Left cardiac atrium (tissue), 4 donors: ENCODE measurements at regions not wholly inside any gene's neighbourhood (a gene's known extent, or its start where the extent isn't known, plus 50 kb on each side); places are given as distances from the start of the nearest gene placed in this dataset.
"Not testable (repeated sequence)": the region's sequence is repeated elsewhere in the genome, so short reads cannot be mapped to it uniquely, and the experiment has no call there.

Source experiments
- ATAC-seq, 2 donors: fragments of 200-7000 bp; cut with Tn5 transposase; one replicate each; pipeline ENCODE4 v1.9.1; 2020; ENCODE audit warnings: mild to moderate bottlenecking in 2 of 2, moderate library complexity in 2 of 2
- DNase-seq: peaks from one replicate; pipeline ENCODE4 v3.0.0-alpha.2; 2020
- intact Hi-C, 2 donors: fragments of 100-400 bp; cut with DNase I; formaldehyde crosslinking; loops; one replicate each; pipeline versions ENCODE4 v1.14.1 to v1.15.1; 2022 to 2023
- donor health status: DM: no; HTN: yes; CAD: no.
- donor health status: DM: no; HTN: yes; CAD: no; lungs with severe emphysema.
- donor health status: DM: yes; HTN: yes; CAD: no.
- donor health status: Dilated cardiomyopathy.

GRCh38 chr2:75394764-75395163 is 166.0 kb downstream of the EVA1A start:
- DNase-seq, ATAC-seq, intact Hi-C loops: not testable (repeated sequence)

- DNase-seq = no peak
- no peak for ATAC-seq
- intact Hi-C loops = no loop called here
These were observed 170.6 kb downstream of the EVA1A start for GRCh38 chr2:75390169-75390568.

DNA sequence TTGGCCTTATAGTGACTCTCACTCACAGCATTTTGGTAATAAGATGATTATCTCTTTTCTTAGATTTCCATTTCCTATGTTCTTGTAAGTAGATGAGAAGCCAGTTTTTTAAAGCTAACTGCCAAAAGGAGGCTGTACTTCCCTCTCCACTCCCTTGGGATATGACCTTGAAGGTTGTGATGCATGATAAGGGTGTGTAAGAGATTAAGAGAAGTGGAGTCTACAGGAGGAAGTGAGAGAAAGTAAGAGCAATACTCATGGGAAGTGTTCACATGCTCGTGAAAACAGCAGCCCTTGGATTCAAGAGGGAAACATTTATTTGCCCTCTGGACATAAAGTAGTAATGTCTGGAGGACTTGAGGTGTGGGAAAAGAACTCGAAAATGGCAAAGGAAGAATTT is 171.5 kb downstream of the EVA1A start:
- DNase-seq = no peak
- no peak for ATAC-seq
- intact Hi-C loops = no loop called here

- intact Hi-C loops = no loop called here
- DNase-seq (no peak), ATAC-seq (no peak)
These were observed 179.7 kb downstream of the EVA1A start for GRCh38 chr2:75381032-75381431.

DNA sequence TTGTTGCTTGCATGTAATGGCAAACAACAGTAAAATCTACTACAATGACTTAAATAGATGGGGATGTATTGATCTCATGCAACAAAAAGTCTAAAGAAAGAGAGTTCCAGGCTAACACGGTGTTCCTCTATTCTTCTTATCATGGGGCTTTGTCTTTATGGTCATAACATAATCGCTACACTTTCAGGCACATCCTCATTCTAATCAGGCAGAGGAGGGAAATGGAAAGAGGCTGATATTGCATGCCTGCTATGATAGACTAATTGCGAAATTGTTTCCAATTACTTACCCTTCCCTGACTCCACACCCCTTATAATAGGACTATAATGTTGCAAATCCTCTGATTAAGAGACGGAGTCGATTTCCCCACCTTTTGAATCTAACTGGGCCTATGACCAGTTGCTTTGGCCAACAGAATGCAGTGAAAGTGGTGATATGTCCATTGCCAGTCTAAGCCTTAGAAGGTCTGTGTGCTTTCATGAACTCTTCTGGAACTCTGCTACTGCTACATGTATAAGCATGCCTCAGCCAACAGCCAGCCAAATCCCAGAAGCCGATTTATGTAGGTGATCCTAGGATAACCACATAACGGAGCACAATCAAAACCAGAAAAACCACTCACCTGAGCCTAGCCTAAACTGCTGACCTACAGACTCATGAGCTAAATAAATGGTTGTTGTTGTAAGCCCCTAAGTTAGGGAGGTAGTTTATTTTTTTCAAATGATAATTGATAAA is 180.3 kb upstream of the TACR1 start:
- intact Hi-C loops = no loop called here
- no peak for ATAC-seq
- DNase-seq = no peak

GRCh38 chr2:75375646-75376582 is 176.6 kb upstream of the TACR1 start:
- intact Hi-C loops = no loop called here
- ATAC-seq = no peak

GRCh38 chr2:75374414-75374957 is 175.2 kb upstream of the TACR1 start:
- ATAC-seq, intact Hi-C loops: not testable (repeated sequence)

More at GRCh38 chr2:75375646-75376582, 176.6 kb upstream of the TACR1 start:
- no peak for DNase-seq

GRCh38 chr2:75367401-75367800 is 168.1 kb upstream of the TACR1 start:
- intact Hi-C loops = no loop called here
- no peak for ATAC-seq

More at GRCh38 chr2:75374414-75374957, 175.2 kb upstream of the TACR1 start:
- DNase-seq = not testable (repeated sequence)

GRCh38 chr2:75361486-75361885 is 162.2 kb upstream of the TACR1 start:
- ATAC-seq (no peak), DNase-seq (no peak)
- intact Hi-C loops = no loop called here

More at GRCh38 chr2:75367401-75367800, 168.1 kb upstream of the TACR1 start:
- no peak for DNase-seq

GRCh38 chr2:75360945-75361344 is 161.6 kb upstream of the TACR1 start:
- ATAC-seq = no peak
- DNase-seq = no peak
- intact Hi-C loops = no loop called here

GRCh38 chr2:75356865-75357264 is 157.5 kb upstream of the TACR1 start:
- ATAC-seq (no peak), DNase-seq (no peak)
- intact Hi-C loops = no loop called here

GRCh38 chr2:75353131-75353530 is 153.8 kb upstream of the TACR1 start:
- intact Hi-C loops = no loop called here
- DNase-seq (no peak), ATAC-seq (no peak)

DNA sequence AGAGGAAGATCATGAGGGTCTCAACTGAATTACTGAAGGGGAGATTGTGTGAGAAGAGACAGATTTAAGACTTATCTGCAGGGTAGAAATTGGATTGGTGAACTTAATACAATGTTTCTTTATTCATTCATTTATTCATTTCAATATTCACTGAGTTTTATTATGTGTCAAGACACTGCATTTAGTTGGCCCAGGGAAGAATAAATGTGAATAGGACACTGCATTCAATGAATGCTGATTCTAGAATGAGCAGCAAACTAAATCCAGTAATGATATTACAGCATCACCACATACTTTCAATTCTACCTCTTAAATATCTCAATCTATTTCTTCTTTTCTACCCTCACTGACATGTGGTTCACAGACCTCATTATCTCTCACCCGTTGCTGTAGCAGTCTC is 149.0 kb upstream of the TACR1 start:
- no peak for ATAC-seq
- intact Hi-C loops = no loop called here

GRCh38 chr2:75344146-75344545 is 144.8 kb upstream of the TACR1 start:
- intact Hi-C loops = no loop called here
- ATAC-seq (no peak), DNase-seq (no peak)

More for the DNA sequence above, 149.0 kb upstream of the TACR1 start:
- DNase-seq = no peak

- no peak for DNase-seq
- ATAC-seq = no peak
- intact Hi-C loops = no loop called here
These were observed 143.3 kb upstream of the TACR1 start for GRCh38 chr2:75342504-75343175.

- ATAC-seq (no peak), DNase-seq (no peak)
- intact Hi-C loops = no loop called here
These were observed 141.2 kb upstream of the TACR1 start for GRCh38 chr2:75340560-75340959.

DNA sequence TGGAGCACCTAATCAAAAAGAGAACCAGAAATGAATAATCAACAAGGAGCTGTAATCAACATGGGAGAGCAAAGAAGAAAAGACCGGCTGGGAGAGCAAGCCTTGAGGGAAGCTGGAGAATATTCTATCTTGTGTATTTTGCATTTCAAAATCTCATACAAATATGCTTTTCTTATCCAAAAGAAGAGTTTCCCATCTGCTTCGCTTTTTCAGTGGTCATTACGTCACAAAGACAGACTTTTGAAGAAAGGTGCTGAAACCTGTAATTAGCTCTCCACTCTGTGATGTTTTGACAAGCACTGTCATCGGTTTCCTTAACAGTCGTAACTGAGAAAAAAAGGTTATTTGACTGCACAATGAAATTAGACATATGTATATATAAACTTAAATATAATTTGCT is 139.1 kb upstream of the TACR1 start:
- no peak for DNase-seq
- ATAC-seq = no peak
- intact Hi-C loops = no loop called here

DNA sequence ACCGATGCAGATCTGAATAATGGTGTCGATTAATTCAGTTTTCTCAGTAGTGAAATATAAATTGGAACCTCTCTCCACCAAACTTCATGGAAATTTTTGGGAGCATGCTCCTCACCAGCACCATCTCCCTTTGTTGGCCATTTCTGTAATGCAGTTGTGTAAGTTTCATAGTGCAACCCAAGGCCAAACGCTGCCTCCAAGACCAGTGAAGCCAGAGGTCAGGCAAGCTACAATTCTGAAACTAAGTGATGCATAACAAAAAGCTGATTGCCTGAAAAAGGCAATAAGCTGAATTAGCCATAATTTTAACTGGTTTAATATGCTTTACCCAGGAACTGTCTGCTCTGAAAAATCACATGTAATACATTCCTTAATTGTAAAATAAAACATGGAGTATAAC is 138.3 kb upstream of the TACR1 start:
- DNase-seq (no peak), ATAC-seq (no peak)
- intact Hi-C loops = no loop called here

DNA sequence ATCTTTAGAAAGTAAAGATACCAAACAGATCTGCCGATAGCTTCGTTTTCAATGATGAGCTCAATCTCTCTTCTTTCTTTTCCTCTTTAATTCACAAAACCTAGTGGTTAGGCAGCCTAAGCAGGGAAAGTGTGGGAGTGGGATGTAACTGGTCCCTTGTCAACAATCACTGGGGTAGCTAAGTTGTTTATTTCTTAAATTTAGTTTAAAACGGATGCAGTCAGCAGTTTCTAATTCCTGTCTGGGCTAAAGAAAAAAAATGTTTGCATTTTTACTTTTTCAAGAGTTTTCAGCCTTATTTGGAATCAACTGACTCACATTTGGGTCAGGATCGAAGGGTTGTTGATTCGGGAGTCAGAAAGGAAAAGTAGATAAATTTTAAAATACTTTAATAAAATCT is 137.7 kb upstream of the TACR1 start:
- ATAC-seq (no peak), DNase-seq (no peak)
- intact Hi-C loops = no loop called here

DNA sequence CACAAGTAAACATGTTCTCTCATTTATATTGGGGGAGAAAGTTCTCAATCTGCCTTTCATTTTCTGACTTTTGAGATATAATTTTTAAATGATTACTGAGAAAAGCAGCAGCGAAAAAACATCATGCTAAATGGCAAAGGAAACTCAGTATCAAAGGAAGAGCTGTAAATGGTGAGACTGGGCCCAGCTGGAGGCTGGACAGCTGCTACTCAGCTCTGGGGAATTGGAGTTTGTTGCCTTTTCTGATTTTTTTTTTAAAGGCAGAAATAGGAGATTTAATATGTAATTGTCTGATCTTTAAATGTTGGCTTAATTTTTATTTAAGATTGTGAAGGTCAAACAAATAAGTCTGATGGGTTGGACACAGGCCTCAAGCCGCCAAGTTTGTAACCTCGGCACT is 137.1 kb upstream of the TACR1 start:
- no peak for ATAC-seq
- intact Hi-C loops = no loop called here
- no peak for DNase-seq
